MCF 10A (cell line): ENCODE measurements at regions not wholly inside any gene's neighbourhood (a gene's known extent, or its start where the extent isn't known, plus 50 kb on each side); places are given as distances from the start of the nearest gene placed in this dataset.

Source experiments
- BruUV-seq: library from RNA; stranded (reverse); fragments of 400-500 nt; replicated peaks from 2 replicates; lab custom pipeline; 2021; lab: Mats Ljungman, UMichigan
- CTCF ChIA-PET: fragments of 300-600 bp; sonication (Branson Sonifier 250); formaldehyde crosslinking; extraction: SDS; loops from one replicate; lab custom pipeline; 2021; ENCODE audit warnings: antibody characterized with exemption, inconsistent platforms; lab: Yijun Ruan, JAX
- POLR2A ChIA-PET: fragments of 300-600, 350-650 bp; sonication (Branson Sonifier 250); formaldehyde crosslinking; extraction: SDS; loops from one replicate; lab custom pipeline; 2020; ENCODE audit warnings: antibody characterized with exemption, inconsistent platforms; lab: Yijun Ruan, JAX
- DNase-seq: peaks from one replicate; pipeline ENCODE4 v3.0.0-alpha.2; 2018; ENCODE audit not compliant: unreplicated experiment
- H3K27ac Mint-ChIP-seq: one replicate; pipeline ENCODE4 v1.8.0; 2022; ENCODE audit warnings: mild to moderate bottlenecking, low read depth, mixed read lengths; ENCODE audit not compliant: unreplicated experiment
- H3K27me3 Mint-ChIP-seq: one replicate; pipeline ENCODE4 v1.8.0; 2022; ENCODE audit warnings: mixed read lengths; ENCODE audit not compliant: insufficient read depth, unreplicated experiment
- H3K36me3 Mint-ChIP-seq: one replicate; pipeline ENCODE4 v1.8.0; 2022; ENCODE audit warnings: mild to moderate bottlenecking, moderate library complexity, mixed read lengths; ENCODE audit not compliant: insufficient read depth, unreplicated experiment
- H3K4me1 Mint-ChIP-seq: one replicate; pipeline ENCODE4 v1.8.0; 2022; ENCODE audit warnings: mixed read lengths; ENCODE audit not compliant: insufficient read depth, unreplicated experiment
- H3K4me3 Mint-ChIP-seq: one replicate; pipeline ENCODE4 v1.8.0; 2022; ENCODE audit warnings: mild to moderate bottlenecking, moderate library complexity, mixed read lengths; ENCODE audit not compliant: unreplicated experiment
- H3K9me3 Mint-ChIP-seq: one replicate; pipeline ENCODE4 v1.8.0; 2022; ENCODE audit warnings: mixed read lengths; ENCODE audit not compliant: unreplicated experiment
- CTCF ChIP-seq: fragments of 200-600 bp; IDR thresholded peaks from one replicate; pipeline ENCODE4 v1.8.0; 2022; ENCODE audit warnings: antibody characterized with exemption, mild to moderate bottlenecking; ENCODE audit not compliant: unreplicated experiment
- intact Hi-C: fragments of 100-400 bp; cut with micrococcal nuclease; formaldehyde crosslinking; loops from 2 replicates; pipeline ENCODE4 v1.14.1; 2022

GRCh38 chr13:87287721-87288120 is 383.4 kb upstream of the SLITRK5 start:
- no peaks in the 10 kb centered on the region for H3K27me3 Mint-ChIP-seq
- H3K9me3 Mint-ChIP-seq: no peaks in the 10 kb centered on the region
- H3K36me3 Mint-ChIP-seq: no peaks in the 10 kb centered on the region
- CTCF ChIA-PET: interaction anchor here (3.5 kb wide), 1 partner anchor 13 kb away, joined by 14 read pairs; no protein-coding TSS in a partner anchor
- no peak for DNase-seq
- POLR2A ChIA-PET: no interaction called here
- no peak overlapping the region for H3K27ac Mint-ChIP-seq
- intact Hi-C loops: no loop called here
- BruUV-seq: no TSS peak
- no peaks in the 10 kb centered on the region for H3K4me1 Mint-ChIP-seq
- no peak overlapping the region for H3K4me3 Mint-ChIP-seq
- no peak for TF ChIP-seq CTCF

- ChIA-PET POLR2A (no interaction called here), CTCF (no interaction called here)
- no peak for TF ChIP-seq CTCF
- H3K36me3 Mint-ChIP-seq: no peaks in the 10 kb centered on the region
- intact Hi-C loops: no loop called here
- H3K9me3 Mint-ChIP-seq: peaks cover 6% of the 10 kb centered on the region
- no peaks in the 10 kb centered on the region for H3K27me3 Mint-ChIP-seq
- no peak overlapping the region for H3K27ac Mint-ChIP-seq
- H3K4me1 Mint-ChIP-seq: no peaks in the 10 kb centered on the region
- H3K4me3 Mint-ChIP-seq: no peak overlapping the region
- BruUV-seq: no TSS peak
- DNase-seq: no peak
These were observed 375.5 kb upstream of the SLITRK5 start for GRCh38 chr13:87295636-87296035.

GRCh38 chr13:87302034-87302433 is 369.1 kb upstream of the SLITRK5 start:
- DNase-seq: no peak
- intact Hi-C loops: no loop called here
- Mint-ChIP-seq H3K4me3 (no peak overlapping the region), H3K36me3 (no peaks in the 10 kb centered on the region), H3K27me3 (no peaks in the 10 kb centered on the region), H3K27ac (no peak overlapping the region), H3K9me3 (peaks cover 11% of the 10 kb centered on the region), H3K4me1 (no peaks in the 10 kb centered on the region)
- BruUV-seq: no TSS peak
- TF ChIP-seq CTCF: no peak
- ChIA-PET CTCF (interaction anchor here (0.7 kb wide), 1 partner anchor 56 kb away, joined by 3 read pairs; no protein-coding TSS in a partner anchor), POLR2A (no interaction called here)

GRCh38 chr13:87302931-87303330 is 368.2 kb upstream of the SLITRK5 start:
- intact Hi-C loops: no loop called here
- POLR2A ChIA-PET: no interaction called here
- Mint-ChIP-seq H3K4me1 (no peaks in the 10 kb centered on the region), H3K27ac (no peak overlapping the region), H3K9me3 (peaks cover 11% of the 10 kb centered on the region), H3K27me3 (no peaks in the 10 kb centered on the region), H3K36me3 (no peaks in the 10 kb centered on the region), H3K4me3 (no peak overlapping the region)
- DNase-seq: no peak
- no peak for TF ChIP-seq CTCF
- CTCF ChIA-PET: interaction anchor here (0.9 kb wide), 1 partner anchor 22 kb away, joined by 4 read pairs; no protein-coding TSS in a partner anchor
- no TSS peak for BruUV-seq
